Sigmoid colon (tissue), 6 donors: ENCODE measurements at regions not wholly inside any gene's neighbourhood (a gene's known extent, or its start where the extent isn't known, plus 50 kb on each side); places are given as distances from the start of the nearest gene placed in this dataset.
"Not testable (repeated sequence)": the region's sequence is repeated elsewhere in the genome, so short reads cannot be mapped to it uniquely, and the experiment has no call there.

Source experiments
- DNase-seq: peaks from one replicate; pipeline ENCODE4 v3.0.0-alpha.2; 2019
- H3K27ac ChIP-seq, 4 donors: fragments of 200-600 bp; sonication (generic); one replicate each; pipeline ENCODE4 v1.5.1; 2016 to 2019; ENCODE audit warnings: mild to moderate bottlenecking in 1 of 4
- H3K27me3 ChIP-seq, 3 donors: fragments of 200-600 bp; sonication (generic); one replicate each; pipeline ENCODE4 v1.5.1; 2019; ENCODE audit warnings: mild to moderate bottlenecking in 1 of 3
- H3K36me3 ChIP-seq, 4 donors: fragments of 200-600 bp; sonication (generic); one replicate each; pipeline ENCODE4 v1.5.1; 2016 to 2019
- H3K4me1 ChIP-seq, 4 donors: fragments of 200-600 bp; sonication (generic); one replicate each; pipeline ENCODE4 v1.5.1; 2017 to 2019
- H3K4me3 ChIP-seq, 4 donors: fragments of 200-600 bp; sonication (generic); one replicate each; pipeline ENCODE4 v1.5.1; 2017 to 2019; ENCODE audit warnings: mild to moderate bottlenecking in 2 of 4, moderate library complexity in 1 of 4
- H3K9me3 ChIP-seq, 4 donors: fragments of 200-600 bp in 3 of 4; sonication (generic) in 3 of 4; one replicate each; pipeline versions ENCODE4 v1.5.1 to v1.6.1; 2013 to 2019
- CTCF ChIP-seq, 4 experiments: fragments of 450-650 bp in 3 of 4; fragments of 200-600 bp in 1 of 4; IDR thresholded peaks; one replicate each; pipeline ENCODE4 v1.5.1; 2016 to 2019; ENCODE audit warnings: antibody characterized with exemption in 4 of 4, mild to moderate bottlenecking in 3 of 4, moderate library complexity in 2 of 4
- EP300 ChIP-seq, 4 donors: sonication (generic); formaldehyde crosslinking; IDR thresholded peaks; one replicate each; pipeline ENCODE4 v1.6.1; 2017; ENCODE audit warnings: antibody characterized with exemption in 4 of 4
- POLR2A ChIP-seq, 2 donors: fragments of 450-650 bp; IDR thresholded peaks; one replicate each; pipeline ENCODE4 v1.6.1; 2016; ENCODE audit warnings: antibody characterized with exemption in 2 of 2, mild to moderate bottlenecking in 2 of 2, moderate library complexity in 2 of 2
- POLR2AphosphoS5 ChIP-seq, 4 donors: sonication (generic); formaldehyde crosslinking; IDR thresholded peaks; one replicate each; pipeline ENCODE4 v1.6.1; 2017; ENCODE audit warnings: antibody characterized with exemption in 4 of 4
- WGBS, 2 donors: extraction: QIAGEN DNeasy Blood & Tissue Kit; methylation state at CpG; one replicate each; pipeline ENCODE4 v1.1.7; 2013; 5-methylcytosine and 5-hydroxymethylcytosine counted together
- intact Hi-C: fragments of 100-400 bp; cut with DNase I; formaldehyde crosslinking; loops from one replicate; pipeline ENCODE4 v1.15.1; 2023
- donor health status: healthy with polysubstance abuse.
- donor health status: healthy.

DNA sequence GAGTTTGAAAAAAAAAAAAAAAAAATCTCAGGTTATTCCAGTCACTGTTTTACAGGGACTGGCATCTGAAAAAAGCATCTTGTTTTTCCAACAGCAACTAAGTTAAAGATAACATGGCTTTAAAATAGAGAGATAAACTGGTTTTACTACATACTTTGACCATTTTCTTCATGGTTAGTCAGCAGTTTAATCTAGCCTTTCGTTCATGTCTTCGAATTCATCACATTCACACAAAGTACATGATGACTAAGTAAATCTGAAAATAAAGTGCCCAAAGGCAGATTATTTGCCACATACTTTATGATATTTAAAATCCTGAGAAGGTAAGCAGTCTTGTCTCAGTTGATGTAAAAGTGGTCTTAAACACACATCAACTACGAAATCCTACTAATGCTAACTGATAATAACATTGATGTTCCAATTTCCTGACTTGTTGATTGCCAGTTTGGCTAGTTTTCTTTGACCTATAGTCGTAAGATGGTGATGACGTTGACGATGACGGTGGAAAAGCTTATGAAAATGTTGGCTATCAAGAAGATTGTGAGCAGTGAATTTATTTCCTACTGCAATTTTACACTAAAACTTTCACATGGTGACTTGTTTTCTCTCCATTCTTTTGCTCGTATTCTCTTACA lies 540.5 kb upstream of the BOD1L1 start:
- Histone ChIP-seq H3K4me1 (no peaks in the 10 kb centered on the region), H3K27ac (no peak overlapping the region), H3K4me3 (no peak overlapping the region), H3K36me3 (no peaks in the 10 kb centered on the region), H3K27me3 (no peaks in the 10 kb centered on the region), H3K9me3 (no peaks in the 10 kb centered on the region)
- no peak for DNase-seq
- intact Hi-C loops: no loop called here
- no peak for TF ChIP-seq EP300 (IDR thresholded peaks at IDR 0.05)
- no peak for TF ChIP-seq POLR2A (IDR thresholded peaks at IDR 0.05)
- whole genome bisulfite sequencing, 2 donors: 87 to 90% methylated on average over 8 of the region's 8 CpGs

DNA sequence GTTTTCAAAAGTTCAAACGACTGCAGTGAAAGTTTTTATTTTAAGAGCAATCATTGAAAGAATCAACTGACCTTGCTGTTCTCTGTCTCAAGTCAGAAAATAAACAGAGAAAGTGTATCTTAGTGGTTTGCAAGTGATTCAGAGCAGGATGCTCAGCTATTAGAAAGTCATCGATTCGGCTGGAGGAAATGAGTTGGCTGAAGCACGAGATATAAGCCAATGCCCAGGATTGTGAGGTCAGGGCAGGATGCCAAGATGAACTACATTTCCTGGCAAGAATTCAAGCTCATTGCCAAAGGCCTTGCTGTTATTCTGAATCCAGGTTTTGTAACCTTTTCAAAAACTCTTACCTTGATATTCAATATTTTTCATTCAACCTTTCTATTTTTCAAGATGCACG lies 541.4 kb upstream of the BOD1L1 start:
- no peak for DNase-seq
- 29 to 36% methylated on average over 5 of the region's 5 CpGs for WGBS, 2 donors
- H3K4me1 ChIP-seq: no peaks in the 10 kb centered on the region
- H3K27ac ChIP-seq: no peak overlapping the region
- TF ChIP-seq CTCF (IDR thresholded peaks at IDR 0.05) (no peak), POLR2AphosphoS5 (IDR thresholded peaks at IDR 0.05) (no peak), EP300 (IDR thresholded peaks at IDR 0.05) (no peak), POLR2A (IDR thresholded peaks at IDR 0.05) (no peak)
- intact Hi-C loops: no loop called here
- no peak overlapping the region for H3K4me3 ChIP-seq
- no peaks in the 10 kb centered on the region for H3K9me3 ChIP-seq
- H3K36me3 ChIP-seq: no peaks in the 10 kb centered on the region
- H3K27me3 ChIP-seq: no peaks in the 10 kb centered on the region

DNA sequence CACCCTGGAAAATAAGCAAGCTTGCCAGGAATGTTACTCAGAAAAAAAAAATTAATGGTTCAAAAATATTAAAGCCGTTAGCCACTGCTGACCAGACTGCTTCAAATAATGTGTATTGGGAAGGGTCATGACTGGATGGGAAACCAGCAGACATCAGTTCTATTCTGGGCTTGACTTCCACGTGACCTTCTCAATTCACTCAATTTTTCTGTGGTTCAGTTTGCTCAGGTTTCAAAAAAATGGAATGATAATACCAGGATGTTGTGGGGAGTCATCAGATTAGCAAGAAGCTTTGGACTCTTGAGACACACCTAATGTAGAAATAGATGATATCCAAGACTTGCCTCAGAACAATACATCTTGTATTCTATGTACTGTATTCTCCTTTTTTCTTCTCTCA lies 541.9 kb upstream of the BOD1L1 start:
- no peaks in the 10 kb centered on the region for H3K36me3 ChIP-seq
- H3K4me3 ChIP-seq: no peak overlapping the region
- 59 to 79% methylated on average over 2 of the region's 2 CpGs for WGBS, 2 donors
- H3K27me3 ChIP-seq: no peaks in the 10 kb centered on the region
- intact Hi-C loops: no loop called here
- TF ChIP-seq CTCF (IDR thresholded peaks at IDR 0.05) (no peak), POLR2A (IDR thresholded peaks at IDR 0.05) (no peak), POLR2AphosphoS5 (IDR thresholded peaks at IDR 0.05) (no peak)
- no peaks in the 10 kb centered on the region for H3K9me3 ChIP-seq
- DNase-seq: no peak
- H3K27ac ChIP-seq: no peak overlapping the region
- H3K4me1 ChIP-seq: no peaks in the 10 kb centered on the region

- H3K27me3 ChIP-seq, H3K36me3 ChIP-seq, H3K9me3 ChIP-seq, intact Hi-C loops, DNase-seq, H3K4me1 ChIP-seq, H3K4me3 ChIP-seq, H3K27ac ChIP-seq: not testable (repeated sequence)
- WGBS, 2 donors: 72 to 77% methylated on average over 6 of the region's 6 CpGs
These were observed 542.4 kb upstream of the BOD1L1 start for GRCh38 chr4:14169940-14170339.

GRCh38 chr4:14176613-14177012 lies 549.1 kb upstream of the BOD1L1 start:
- no peaks in the 10 kb centered on the region for H3K27me3 ChIP-seq
- DNase-seq: no peak
- intact Hi-C loops: no loop called here

More at GRCh38 chr4:14176613-14177012, 549.1 kb upstream of the BOD1L1 start:
- WGBS, 2 donors: 87 to 91% methylated on average over 3 of the region's 3 CpGs
- H3K36me3 ChIP-seq: no peaks in the 10 kb centered on the region
- H3K4me1 ChIP-seq: peaks cover 0 to 10% (median 0%) of the 10 kb centered on the region in 4 donors
- H3K9me3 ChIP-seq: no peaks in the 10 kb centered on the region
- no peak overlapping the region for H3K27ac ChIP-seq
- no peak for TF ChIP-seq EP300 (IDR thresholded peaks at IDR 0.05)
- no peak for TF ChIP-seq CTCF (IDR thresholded peaks at IDR 0.05)
- TF ChIP-seq POLR2A (IDR thresholded peaks at IDR 0.05): no peak
- no peak for TF ChIP-seq POLR2AphosphoS5 (IDR thresholded peaks at IDR 0.05)
- H3K4me3 ChIP-seq: no peak overlapping the region
